GDM1 (cell line): ENCODE measurements at regions not wholly inside any gene's neighbourhood (a gene's known extent, or its start where the extent isn't known, plus 50 kb on each side); places are given as distances from the start of the nearest gene placed in this dataset.
"Not testable (repeated sequence)": the region's sequence is repeated elsewhere in the genome, so short reads cannot be mapped to it uniquely, and the experiment has no call there.

Experiments
- DNase-seq: peaks from one replicate; lab custom pipeline; 2025; lab: John Stamatoyannopoulos, UW

- no peak for DNase-seq
These were observed 558.0 kb upstream of the TECRL start for GRCh38 chr4:64967286-64967685.

GRCh38 chr4:64960516-64960915 is 551.3 kb upstream of the TECRL start:
- no peak for DNase-seq

- no peak for DNase-seq
These were observed 531.4 kb upstream of the TECRL start for GRCh38 chr4:64940698-64941097.

GRCh38 chr4:64935469-64936001 is 526.3 kb upstream of the TECRL start:
- no peak for DNase-seq

- DNase-seq = no peak
These were observed 502.6 kb upstream of the TECRL start for GRCh38 chr4:64911846-64912245.

- DNase-seq = no peak
These were observed 494.7 kb upstream of the TECRL start for GRCh38 chr4:64903986-64904385.

- DNase-seq = no peak
These were observed 490.3 kb upstream of the TECRL start for GRCh38 chr4:64899563-64899962.

- DNase-seq = not testable (repeated sequence)
These were observed 489.8 kb upstream of the TECRL start for GRCh38 chr4:64899030-64899429.

- no peak for DNase-seq
These were observed 488.4 kb upstream of the TECRL start for GRCh38 chr4:64897683-64898082.

GRCh38 chr4:64895031-64895430 is 485.8 kb upstream of the TECRL start:
- DNase-seq = no peak

- DNase-seq = no peak
These were observed 484.0 kb upstream of the TECRL start for GRCh38 chr4:64893205-64893604.

- DNase-seq = no peak
These were observed 480.8 kb upstream of the TECRL start for GRCh38 chr4:64889906-64890610.

GRCh38 chr4:64883087-64883807 is 474.0 kb upstream of the TECRL start:
- no peak for DNase-seq

- no peak for DNase-seq
These were observed 473.2 kb upstream of the TECRL start for GRCh38 chr4:64882311-64883086.

- DNase-seq = no peak
These were observed 471.3 kb upstream of the TECRL start for GRCh38 chr4:64880557-64880956.

GRCh38 chr4:64876021-64876420 is 466.8 kb upstream of the TECRL start:
- DNase-seq = no peak

- DNase-seq = no peak
These were observed 461.3 kb upstream of the TECRL start for GRCh38 chr4:64870558-64870957.

GRCh38 chr4:64857815-64858214 is 448.6 kb upstream of the TECRL start:
- DNase-seq = no peak

GRCh38 chr4:64857198-64857597 is 447.9 kb upstream of the TECRL start:
- no peak for DNase-seq

GRCh38 chr4:64846417-64846816 is 437.2 kb upstream of the TECRL start:
- no peak for DNase-seq

GRCh38 chr4:64829749-64830148 is 420.5 kb upstream of the TECRL start:
- no peak for DNase-seq

GRCh38 chr4:64824591-64824990 is 415.3 kb upstream of the TECRL start:
- DNase-seq = no peak

- no peak for DNase-seq
These were observed 413.2 kb upstream of the TECRL start for GRCh38 chr4:64822405-64822804.
